Mesothelial cell of epicardium (in vitro differentiated cells): ENCODE measurements at regions not wholly inside any gene's neighbourhood (a gene's known extent, or its start where the extent isn't known, plus 50 kb on each side); places are given as distances from the start of the nearest gene placed in this dataset.

Experiments used
- DNase-seq, 2 experiments: peaks; one replicate each; pipeline ENCODE4 v3.0.0; 2021; ENCODE audit warnings: low spot score in 2 of 2; ENCODE audit not compliant: unreplicated experiment in 2 of 2
- H3K27ac Mint-ChIP-seq: 2 replicates; pipeline ENCODE4 v1.8.0; 2021; ENCODE audit warnings: mixed read lengths
- H3K27me3 Mint-ChIP-seq: 2 replicates; pipeline ENCODE4 v1.8.0; 2021; ENCODE audit warnings: low read depth, mixed read lengths
- H3K36me3 Mint-ChIP-seq: 2 replicates; pipeline ENCODE4 v1.8.0; 2021; ENCODE audit warnings: mixed read lengths
- H3K4me1 Mint-ChIP-seq: 2 replicates; pipeline ENCODE4 v1.8.0; 2021; ENCODE audit warnings: mixed read lengths
- H3K4me3 Mint-ChIP-seq: 2 replicates; pipeline ENCODE4 v1.8.0; 2021; ENCODE audit warnings: mild to moderate bottlenecking, moderate library complexity, mixed read lengths
- H3K9me3 Mint-ChIP-seq: 2 replicates; pipeline ENCODE4 v1.8.0; 2021; ENCODE audit warnings: mixed read lengths
- TF ChIP-seq, protein P1 (sequence below): fragments of 200-600 bp; sonication (generic); IDR thresholded peaks from one replicate; pipeline ENCODE4 v1.5.0; 2021; ENCODE audit warnings: antibody characterized with exemption; ENCODE audit not compliant: unreplicated experiment

DNA sequence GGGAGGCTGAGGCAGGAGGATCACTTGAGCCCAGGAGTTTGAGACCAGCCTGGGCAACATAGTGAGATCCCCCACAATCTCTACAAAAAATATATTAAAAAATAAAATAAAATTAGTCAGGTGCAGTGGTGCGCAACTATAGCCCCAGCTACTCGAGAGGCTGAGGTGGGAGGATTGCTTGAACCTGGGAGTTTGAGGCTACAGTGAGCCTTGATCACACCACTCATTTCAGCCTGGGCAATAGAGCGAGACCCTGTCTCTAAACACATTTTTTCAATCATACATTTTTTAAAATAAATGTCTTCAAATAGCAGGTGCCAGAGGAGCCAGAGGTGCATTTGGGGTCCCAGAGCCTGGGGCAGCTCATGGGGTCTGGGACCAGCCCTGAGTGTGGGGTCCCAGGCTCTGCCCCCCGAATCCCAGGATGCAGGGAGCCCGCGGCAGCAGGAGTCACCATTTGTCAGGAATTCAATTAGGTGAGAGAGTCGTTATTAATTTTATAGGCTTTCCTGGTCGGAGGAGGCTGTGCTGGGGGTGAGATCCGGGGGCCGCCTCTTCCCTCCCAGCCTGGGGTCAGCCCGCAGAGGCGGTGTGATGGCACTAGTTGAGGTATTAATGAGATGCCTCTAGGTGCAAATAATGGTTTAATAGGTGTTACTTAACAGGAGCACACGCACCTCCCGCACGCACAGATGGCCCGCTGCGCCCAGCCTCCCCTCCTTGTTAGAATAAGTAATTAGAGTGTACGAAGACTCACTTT, 78.3 kb downstream of the MICALL2 start:
- no peak overlapping the region for H3K27ac Mint-ChIP-seq

DNA sequence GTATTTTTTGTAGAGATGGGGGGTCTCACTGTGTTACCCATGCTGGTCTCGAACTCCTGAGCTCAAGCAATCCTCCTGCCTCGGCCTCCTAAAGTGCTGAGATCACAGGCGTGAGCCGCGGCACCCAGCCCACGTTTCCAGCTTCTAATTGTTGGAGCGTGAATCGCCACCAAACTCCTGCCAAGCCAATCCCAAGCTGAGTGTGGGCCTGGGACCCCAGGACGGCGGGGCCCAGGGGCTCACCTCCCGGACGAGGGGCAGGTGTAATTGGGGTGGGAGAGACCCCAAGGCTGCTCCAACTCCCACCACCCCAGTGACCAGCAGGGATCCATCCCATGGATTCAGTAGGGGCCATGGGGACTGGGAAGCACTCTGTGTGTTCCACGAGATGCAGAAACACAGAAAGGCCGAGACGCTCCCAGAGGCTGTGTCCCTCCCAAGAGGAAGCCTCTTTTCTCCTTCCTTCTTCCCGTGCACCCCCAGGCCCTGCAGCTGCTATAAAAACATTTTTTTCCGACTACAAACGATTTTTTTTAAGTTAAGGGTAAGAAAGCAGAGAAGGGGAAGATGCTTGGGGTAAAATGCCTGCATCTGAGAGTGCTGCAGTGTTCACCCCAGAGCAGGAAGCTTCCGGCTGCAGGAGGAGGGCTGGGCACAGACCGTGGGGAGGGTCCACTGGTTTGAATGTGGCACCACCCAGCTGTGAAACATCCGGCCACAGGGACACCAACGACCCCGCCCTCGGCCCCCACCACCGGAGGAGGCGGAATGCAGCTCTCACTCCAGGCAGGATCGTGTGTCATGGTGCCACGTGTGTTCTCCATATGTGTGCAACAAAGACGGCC, 76.5 kb downstream of the MICALL2 start:
- H3K27ac Mint-ChIP-seq: no peak overlapping the region
- H3K4me3 Mint-ChIP-seq: no peak overlapping the region
- no peaks in the 10 kb centered on the region for H3K4me1 Mint-ChIP-seq
- H3K36me3 Mint-ChIP-seq: no peaks in the 10 kb centered on the region
- H3K27me3 Mint-ChIP-seq: peaks cover 21% of the 10 kb centered on the region
- DNase-seq: no peak
- TF ChIP-seq, protein P1, sequence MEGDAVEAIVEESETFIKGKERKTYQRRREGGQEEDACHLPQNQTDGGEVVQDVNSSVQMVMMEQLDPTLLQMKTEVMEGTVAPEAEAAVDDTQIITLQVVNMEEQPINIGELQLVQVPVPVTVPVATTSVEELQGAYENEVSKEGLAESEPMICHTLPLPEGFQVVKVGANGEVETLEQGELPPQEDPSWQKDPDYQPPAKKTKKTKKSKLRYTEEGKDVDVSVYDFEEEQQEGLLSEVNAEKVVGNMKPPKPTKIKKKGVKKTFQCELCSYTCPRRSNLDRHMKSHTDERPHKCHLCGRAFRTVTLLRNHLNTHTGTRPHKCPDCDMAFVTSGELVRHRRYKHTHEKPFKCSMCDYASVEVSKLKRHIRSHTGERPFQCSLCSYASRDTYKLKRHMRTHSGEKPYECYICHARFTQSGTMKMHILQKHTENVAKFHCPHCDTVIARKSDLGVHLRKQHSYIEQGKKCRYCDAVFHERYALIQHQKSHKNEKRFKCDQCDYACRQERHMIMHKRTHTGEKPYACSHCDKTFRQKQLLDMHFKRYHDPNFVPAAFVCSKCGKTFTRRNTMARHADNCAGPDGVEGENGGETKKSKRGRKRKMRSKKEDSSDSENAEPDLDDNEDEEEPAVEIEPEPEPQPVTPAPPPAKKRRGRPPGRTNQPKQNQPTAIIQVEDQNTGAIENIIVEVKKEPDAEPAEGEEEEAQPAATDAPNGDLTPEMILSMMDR: no peak
- H3K9me3 Mint-ChIP-seq: no peaks in the 10 kb centered on the region

More for the DNA sequence above, 78.3 kb downstream of the MICALL2 start:
- DNase-seq: no peak
- Mint-ChIP-seq H3K36me3 (no peaks in the 10 kb centered on the region), H3K9me3 (no peaks in the 10 kb centered on the region), H3K27me3 (peaks cover 34% of the 10 kb centered on the region), H3K4me1 (no peaks in the 10 kb centered on the region), H3K4me3 (no peak overlapping the region)
- TF ChIP-seq, protein P1: no peak

DNA sequence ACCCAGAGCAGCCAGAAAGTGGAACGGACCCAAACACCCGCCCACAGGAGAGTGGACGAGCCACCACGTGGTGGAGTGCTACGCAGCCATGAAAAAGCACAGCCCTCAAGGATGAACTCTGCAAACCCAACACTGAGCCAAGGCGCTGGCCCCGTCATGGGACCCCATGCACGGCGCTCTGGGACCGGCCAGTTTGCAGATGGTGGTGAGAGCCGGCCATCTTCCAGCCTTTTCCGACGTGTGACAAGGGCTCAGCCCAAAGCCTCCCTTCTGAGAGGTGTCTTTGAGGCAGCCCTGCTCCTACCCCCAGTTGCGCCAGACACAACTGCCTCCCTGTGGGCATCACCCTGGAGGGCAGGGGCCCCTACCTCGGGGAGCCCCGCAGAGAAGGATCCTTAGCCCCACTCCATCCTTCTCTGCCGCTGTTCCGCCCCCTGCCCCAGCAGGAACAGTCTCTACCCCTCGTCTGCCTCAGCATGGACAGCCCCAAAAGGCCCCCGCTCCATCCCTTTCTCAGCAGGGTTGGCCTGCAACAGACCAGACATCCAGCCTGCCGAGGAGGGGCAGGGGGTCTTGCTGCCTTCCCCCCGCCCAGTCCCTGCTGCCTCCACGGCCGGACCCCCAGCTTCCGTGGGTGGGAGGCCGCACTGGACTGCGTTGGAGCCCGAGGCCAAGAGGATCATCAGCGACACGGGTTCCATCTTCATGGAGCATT, 75.7 kb downstream of the MICALL2 start:
- no peaks in the 10 kb centered on the region for H3K36me3 Mint-ChIP-seq
- no peak overlapping the region for H3K4me3 Mint-ChIP-seq
- H3K27me3 Mint-ChIP-seq: peaks cover 27% of the 10 kb centered on the region

DNA sequence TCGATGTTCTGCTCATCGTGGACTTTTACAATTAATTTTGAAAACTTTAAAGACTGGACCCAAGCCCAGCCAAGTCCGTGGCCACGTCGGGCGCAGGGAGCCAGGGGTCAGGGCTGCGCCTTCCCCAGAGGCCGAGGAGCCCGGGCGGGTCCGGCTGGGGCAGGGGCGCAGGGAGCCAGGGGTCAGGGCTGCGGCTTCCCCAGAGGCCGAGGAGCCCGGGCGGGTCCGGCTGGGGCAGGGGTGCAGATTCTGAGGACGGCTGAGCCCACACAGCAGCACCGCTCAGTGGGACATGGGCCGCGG, 75.2 kb downstream of the MICALL2 start:
- TF ChIP-seq, protein P1: no peak
- Mint-ChIP-seq H3K9me3 (no peaks in the 10 kb centered on the region), H3K27ac (no peak overlapping the region), H3K4me3 (no peak overlapping the region), H3K36me3 (no peaks in the 10 kb centered on the region), H3K27me3 (peaks cover 32% of the 10 kb centered on the region), H3K4me1 (no peaks in the 10 kb centered on the region)
- no peak for DNase-seq

More for the DNA sequence above, 75.7 kb downstream of the MICALL2 start:
- H3K27ac Mint-ChIP-seq: no peak overlapping the region
- TF ChIP-seq, protein P1: no peak
- H3K4me1 Mint-ChIP-seq: no peaks in the 10 kb centered on the region
- no peaks in the 10 kb centered on the region for H3K9me3 Mint-ChIP-seq
- DNase-seq: no peak
